HG03457 (cell line): ENCODE measurements at regions not wholly inside any gene's neighbourhood (a gene's known extent, or its start where the extent isn't known, plus 50 kb on each side); places are given as distances from the start of the nearest gene placed in this dataset.
"Not testable (repeated sequence)": the region's sequence is repeated elsewhere in the genome, so short reads cannot be mapped to it uniquely, and the experiment has no call there.

ENCODE experiments used
- ATAC-seq: cut with Tn5 transposase; IDR thresholded peaks from one replicate; pipeline ENCODE4 v1.9.1; 2021; ENCODE audit warnings: moderate number of reproducible peaks; ENCODE audit not compliant: unreplicated experiment

DNA sequence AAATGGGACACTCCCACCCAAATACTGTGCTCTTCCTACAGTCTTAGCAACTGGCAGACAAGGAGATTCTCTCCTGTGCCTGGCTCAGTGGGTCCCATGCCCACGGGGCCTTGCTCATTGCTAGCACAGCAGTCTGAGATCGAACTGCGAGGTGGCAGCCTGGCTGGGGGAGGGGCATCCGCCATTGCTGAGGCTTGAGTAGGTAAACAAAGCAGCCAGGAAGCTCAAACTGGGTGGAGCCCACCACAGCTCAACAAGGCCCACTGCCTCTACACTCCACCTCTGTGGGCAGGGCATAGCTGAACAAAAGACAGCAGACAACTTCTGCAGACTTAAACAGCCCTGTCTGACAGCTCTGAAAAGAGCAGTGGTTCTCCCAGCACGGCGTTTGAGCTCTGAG is 174.8 kb downstream of the COL12A1 start:
- not testable (repeated sequence) for ATAC-seq

DNA sequence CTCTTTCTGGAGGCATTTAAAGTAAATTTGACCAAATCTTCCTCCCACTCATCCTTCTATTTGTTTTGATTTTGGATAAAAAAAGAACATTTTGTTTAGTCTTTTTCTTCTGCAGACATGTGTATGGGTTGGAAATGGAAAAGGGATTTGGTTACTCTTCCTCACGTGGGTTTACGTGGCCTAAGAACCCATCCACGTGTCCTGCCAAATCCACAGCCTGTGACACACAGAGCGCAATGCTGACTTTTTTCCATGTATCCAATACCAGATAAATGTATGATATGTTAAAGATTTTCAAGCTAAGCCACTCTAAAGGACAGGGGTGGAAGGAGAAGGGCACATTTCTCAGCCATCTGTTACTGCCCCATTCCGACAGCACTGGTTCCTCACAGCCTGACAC is 176.5 kb downstream of the COL12A1 start:
- ATAC-seq: no peak

- ATAC-seq: no peak
These were observed 180.5 kb downstream of the COL12A1 start for GRCh38 chr6:75025371-75025770.

GRCh38 chr6:75024828-75025227 is 181.0 kb downstream of the COL12A1 start:
- ATAC-seq: no peak

DNA sequence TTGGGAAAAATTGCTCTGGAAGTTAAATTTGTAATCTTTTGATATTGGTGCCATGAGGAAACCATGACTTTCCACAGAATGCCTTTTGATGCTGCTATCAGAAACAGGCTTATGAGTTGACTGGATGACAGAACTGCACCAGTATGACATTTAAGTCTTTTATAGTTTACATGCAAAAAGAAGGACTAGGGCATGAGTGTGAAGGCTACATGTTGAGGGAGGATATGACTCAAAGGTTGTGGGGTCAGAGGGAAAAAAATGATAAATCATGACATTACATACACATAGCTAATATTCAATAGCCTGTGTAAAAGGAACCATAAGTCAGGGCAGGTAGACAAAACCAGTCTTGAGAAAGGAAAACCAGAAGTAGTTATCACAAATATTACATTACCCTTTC is 182.2 kb downstream of the COL12A1 start:
- no peak for ATAC-seq

- no peak for ATAC-seq
These were observed 184.9 kb downstream of the COL12A1 start for GRCh38 chr6:75020971-75021370.

GRCh38 chr6:75020376-75020775 is 185.5 kb downstream of the COL12A1 start:
- no peak for ATAC-seq

- ATAC-seq: no peak
These were observed 193.8 kb downstream of the COL12A1 start for GRCh38 chr6:75012018-75012417.

DNA sequence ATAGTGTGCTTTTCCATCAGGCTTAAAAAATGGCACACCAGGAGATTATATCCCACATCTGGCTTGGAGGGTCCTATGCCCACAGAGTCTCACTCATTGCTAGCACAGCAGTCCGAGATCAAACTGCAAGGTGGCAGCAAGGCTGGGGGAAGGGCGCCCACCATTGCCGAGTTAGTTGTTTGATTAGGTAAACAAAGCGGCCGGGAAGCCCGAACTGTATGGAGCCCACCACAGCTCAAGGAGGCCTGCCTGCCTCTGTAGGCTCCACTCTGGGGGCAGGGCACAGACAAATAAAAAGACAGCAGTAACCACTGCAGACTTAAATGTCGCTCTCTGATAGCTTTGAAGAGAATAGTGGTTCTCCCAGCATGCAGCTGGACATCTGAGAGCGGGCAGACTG is 201.9 kb downstream of the COL12A1 start:
- ATAC-seq: not testable (repeated sequence)

GRCh38 chr6:74997646-74998045 is 208.2 kb downstream of the COL12A1 start:
- no peak for ATAC-seq

GRCh38 chr6:74993136-74993535 is 212.7 kb downstream of the COL12A1 start:
- no peak for ATAC-seq

- no peak for ATAC-seq
These were observed 214.1 kb downstream of the COL12A1 start for GRCh38 chr6:74991573-74992332.

DNA sequence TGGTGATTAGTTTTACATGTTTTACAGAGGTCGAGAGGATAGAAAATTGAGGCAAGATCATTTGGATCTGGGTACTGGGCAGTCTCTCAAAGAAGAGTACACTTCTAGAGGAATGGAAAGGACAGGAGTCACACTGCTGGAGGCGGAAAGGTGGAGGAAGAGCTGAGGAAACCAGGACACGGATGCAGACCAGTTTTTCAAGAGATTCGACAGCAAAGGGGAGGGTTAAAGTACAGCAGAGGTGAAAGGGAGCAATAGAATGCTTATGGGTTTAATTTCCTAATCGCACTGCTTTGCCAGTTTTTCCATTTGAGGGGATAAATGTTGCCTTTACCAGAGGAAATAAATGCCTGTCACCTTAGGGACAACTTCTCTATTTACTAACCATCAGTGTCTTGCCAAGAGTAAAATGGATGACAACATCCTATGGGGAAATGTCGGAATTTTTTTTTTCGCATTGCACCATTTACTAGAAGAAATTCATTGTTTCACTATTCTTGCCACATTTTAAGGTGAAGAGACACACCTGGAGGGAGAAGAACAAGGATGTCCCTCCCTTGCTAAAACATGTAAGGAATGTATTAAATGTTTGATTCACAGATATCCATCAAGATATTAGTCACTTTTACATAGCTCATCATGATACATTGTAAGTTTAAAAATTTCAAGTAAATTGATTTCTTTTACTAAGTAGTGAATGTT is 226.6 kb downstream of the COL12A1 start:
- ATAC-seq: no peak

DNA sequence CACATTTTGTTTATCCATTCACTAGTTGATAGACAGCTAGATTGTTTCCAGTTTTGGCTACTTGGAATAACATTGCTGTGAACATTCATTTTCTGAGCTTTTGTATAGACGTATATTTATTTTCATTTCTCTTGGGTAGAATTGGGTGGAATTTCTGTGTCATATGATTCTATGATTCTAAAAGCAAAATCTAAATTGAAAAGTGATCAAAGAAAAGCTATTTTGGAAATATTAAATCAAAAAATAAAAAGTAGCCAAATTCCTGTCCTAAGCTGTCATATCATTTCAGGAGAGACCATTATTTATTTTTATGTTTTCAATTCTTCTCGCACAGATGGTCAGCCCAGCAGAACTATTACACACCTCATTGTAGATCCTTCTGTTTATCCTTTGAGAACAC is 229.2 kb downstream of the COL12A1 start:
- ATAC-seq: no peak

DNA sequence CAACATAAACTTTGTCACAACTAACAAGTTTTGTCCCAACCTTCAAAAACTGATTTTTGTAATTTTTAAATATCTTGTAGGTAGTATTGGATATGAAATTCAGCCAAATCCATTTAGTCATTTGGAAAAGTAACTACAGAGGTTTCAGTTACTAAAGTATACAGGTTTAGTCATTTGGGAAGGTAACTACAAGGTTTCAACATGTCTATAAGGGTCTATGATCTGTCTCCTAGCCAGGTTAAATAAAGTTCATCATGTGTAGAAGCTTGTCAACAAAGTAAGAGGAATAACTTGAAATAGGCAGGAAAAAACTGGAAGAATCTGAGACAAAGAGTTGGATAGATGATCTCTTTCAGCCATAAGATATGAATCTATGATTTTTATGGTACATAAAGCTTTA is 229.8 kb downstream of the COL12A1 start:
- ATAC-seq: no peak

- no peak for ATAC-seq
These were observed 232.3 kb downstream of the COL12A1 start for GRCh38 chr6:74973591-74973990.

- no peak for ATAC-seq
These were observed 234.2 kb downstream of the COL12A1 start for GRCh38 chr6:74971633-74972032.

GRCh38 chr6:74969591-74970267 is 236.1 kb downstream of the COL12A1 start:
- no peak for ATAC-seq

GRCh38 chr6:74967821-74968220 is 238.0 kb downstream of the COL12A1 start:
- ATAC-seq: no peak

DNA sequence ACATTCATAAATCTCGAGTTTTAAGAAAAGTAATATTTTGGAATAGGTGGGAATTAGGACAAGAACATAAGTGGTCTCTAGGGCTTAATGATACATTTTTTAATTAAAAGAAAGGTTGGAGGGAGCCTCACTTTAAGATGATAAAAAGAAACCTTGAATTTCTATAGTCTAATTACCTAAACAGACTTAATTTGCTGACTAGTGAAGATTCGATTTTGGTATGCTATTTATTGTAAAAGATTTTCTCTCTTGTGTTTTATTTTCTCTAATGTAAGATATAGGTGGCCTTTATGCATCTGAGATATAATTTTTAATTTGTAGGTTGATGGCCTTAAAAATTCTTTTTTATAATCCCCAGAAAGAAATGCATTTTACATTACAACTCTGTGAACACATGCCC is 239.1 kb downstream of the COL12A1 start:
- ATAC-seq: no peak

DNA sequence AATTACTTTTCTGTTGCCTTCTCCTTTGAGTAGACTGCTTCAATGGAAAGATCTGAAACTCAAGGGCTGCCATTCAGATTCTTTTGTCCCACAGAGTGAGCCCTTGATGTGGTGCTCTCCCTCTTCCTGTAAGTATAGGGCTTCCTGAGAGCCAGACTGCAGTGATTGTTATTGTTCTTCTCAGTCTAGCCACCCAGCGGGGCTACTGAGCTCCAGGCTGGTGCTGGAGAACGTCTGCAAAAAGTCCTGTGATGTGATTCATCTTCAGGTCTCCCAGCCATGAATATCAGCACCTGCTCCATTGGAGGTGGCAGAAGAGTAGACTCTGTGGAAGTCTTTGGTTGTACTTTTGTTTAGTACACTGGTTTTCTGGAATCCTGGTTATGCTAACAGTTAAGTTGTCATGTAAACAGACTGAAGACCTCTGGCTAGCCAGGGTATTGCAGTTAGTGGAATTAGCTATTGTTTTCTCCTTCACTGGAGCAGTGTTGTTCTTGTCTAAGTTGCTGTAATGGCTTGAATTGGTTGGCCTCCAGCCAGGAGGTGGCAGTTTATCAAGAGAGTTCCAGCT is 240.9 kb downstream of the COL12A1 start:
- no peak for ATAC-seq
